ENCODE measurements at regions not wholly inside any gene's neighbourhood (a gene's known extent, or its start where the extent isn't known, plus 50 kb on each side); places are given as distances from the start of the nearest gene placed in this dataset.

DNA sequence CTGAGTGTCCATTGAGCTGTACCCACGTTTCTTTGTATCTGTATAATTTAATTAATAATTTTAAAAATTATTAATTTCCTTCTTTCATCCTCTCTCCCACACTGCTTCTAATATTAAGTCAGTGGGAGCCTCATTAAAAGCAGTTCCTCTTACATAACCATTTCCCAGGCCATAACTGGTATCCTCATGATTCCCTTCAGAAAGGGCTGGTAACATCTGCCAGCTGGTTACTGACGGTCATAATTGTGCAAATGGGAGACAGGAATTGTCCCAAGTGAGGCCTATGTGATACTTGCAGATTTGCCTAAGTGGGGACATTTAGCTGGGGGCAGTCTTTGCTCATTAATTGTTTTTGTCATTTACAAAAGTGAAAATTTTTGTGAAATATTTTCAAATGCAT lies 69.0 kb upstream of the SPAG17 start:
- WGBS (ENCODE audit: low lambda C conversion rate) = 3% methylated on average over 2 of the region's 2 CpGs
- CTCF ChIA-PET = interaction anchor here (1.1 kb wide), 1 partner anchor 13 kb away, joined by 3 read pairs; no protein-coding TSS in a partner anchor
- no peak overlapping the region for H2AFZ ChIP-seq (ENCODE audit: low read depth)

DNA sequence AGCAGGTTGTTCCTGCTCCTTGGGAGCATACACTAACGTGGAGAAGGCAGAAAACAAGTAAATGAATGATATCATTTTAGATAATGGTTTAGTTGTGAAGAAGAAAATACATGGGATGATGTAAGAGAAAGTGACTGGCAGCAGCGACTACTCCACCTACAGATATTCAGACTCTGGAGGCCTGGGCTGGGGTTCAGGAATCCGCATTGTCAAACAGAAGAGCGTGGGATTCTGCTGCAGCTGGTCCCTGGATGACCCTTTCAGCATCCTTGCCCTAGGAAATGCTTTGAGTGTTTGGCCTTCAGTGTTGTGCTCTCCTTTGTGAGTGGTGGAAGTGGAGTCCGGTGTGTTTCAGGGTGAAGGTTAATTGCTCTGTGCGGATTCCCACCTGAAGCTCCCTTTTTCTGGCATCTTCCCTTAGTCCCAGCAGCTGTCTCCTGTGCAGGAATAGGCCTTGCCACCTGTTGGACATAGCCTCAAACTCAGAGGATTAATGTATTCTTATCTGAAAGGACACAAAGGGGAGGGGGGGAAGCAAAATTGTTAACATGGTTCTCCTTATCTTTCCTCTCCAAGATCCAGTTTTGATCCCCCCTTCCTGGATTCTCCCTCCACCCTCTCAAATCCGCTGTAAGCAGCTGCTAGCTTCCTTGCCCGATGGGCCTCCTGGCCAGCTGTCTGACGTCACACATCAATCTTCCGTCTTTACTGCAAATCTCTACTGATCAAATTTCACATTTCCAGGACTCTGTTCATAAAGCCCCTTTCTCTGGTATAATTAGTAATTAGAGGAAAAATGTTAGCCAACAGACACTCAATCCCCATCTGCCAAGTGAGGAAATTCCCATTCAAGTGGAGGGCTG lies 68.3 kb upstream of the SPAG17 start:
- DNase-seq = no peak
- no peak overlapping the region for H2AFZ ChIP-seq (ENCODE audit: low read depth)
- ChIA-PET CTCF (no interaction called here), POLR2A (no interaction called here)
- no peak overlapping the region for H3K4me2 ChIP-seq
- 8% methylated on average over 10 of the region's 10 CpGs for WGBS (ENCODE audit: low lambda C conversion rate)
- H3K36me3 ChIP-seq (replicated peaks in 1 of 2; ENCODE audit: control insufficient read depth in 1 of 2, insufficient read depth in 2 of 2, low read length in 1 of 2) = no peaks in the 10 kb centered on the region
- no peaks in the 10 kb centered on the region for H4K20me1 ChIP-seq (ENCODE audit: insufficient read depth)
- no peaks in the 10 kb centered on the region for H3K4me1 ChIP-seq (ENCODE audit: control insufficient read depth in 1 of 2, insufficient read depth in 2 of 2, low read depth in 1 of 2, low read length in 1 of 2)
- no peak overlapping the region for H3K9ac ChIP-seq
- H3K9me3 ChIP-seq = no peaks in the 10 kb centered on the region
- H3K4me3 ChIP-seq (ENCODE audit: low read depth in 2 of 2, low read length in 1 of 2) = no peak overlapping the region
- H3F3A ChIP-seq (replicated peaks; ENCODE audit: insufficient read depth) = no peaks in the 10 kb centered on the region
- H3K79me2 ChIP-seq (ENCODE audit: insufficient read depth) = no peaks in the 10 kb centered on the region
- no peak overlapping the region for H3K27ac ChIP-seq (ENCODE audit: low read depth in 2 of 2, low read length in 1 of 2)
- H3K27me3 ChIP-seq (ENCODE audit: insufficient read depth) = no peaks in the 10 kb centered on the region; the same call in 1 of the 2 replicates
- no peaks in the 10 kb centered on the region for H3K9me2 ChIP-seq
- no peak for TF ChIP-seq EZH2phosphoT487 (IDR thresholded peaks at IDR 0.05; ENCODE audit: borderline replicate concordance, low read depth)
- no peak for TF ChIP-seq TAF1 (IDR thresholded peaks at IDR 0.05; ENCODE audit: borderline replicate concordance, low read depth, low read length)
- TF ChIP-seq, protein P1, sequence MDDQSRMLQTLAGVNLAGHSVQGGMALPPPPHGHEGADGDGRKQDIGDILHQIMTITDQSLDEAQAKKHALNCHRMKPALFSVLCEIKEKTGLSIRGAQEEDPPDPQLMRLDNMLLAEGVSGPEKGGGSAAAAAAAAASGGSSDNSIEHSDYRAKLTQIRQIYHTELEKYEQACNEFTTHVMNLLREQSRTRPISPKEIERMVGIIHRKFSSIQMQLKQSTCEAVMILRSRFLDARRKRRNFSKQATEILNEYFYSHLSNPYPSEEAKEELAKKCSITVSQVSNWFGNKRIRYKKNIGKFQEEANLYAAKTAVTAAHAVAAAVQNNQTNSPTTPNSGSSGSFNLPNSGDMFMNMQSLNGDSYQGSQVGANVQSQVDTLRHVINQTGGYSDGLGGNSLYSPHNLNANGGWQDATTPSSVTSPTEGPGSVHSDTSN (IDR thresholded peaks at IDR 0.05) = no peak
- TF ChIP-seq RFX5 (IDR thresholded peaks at IDR 0.05; ENCODE audit: low read length) = no peak
- TF ChIP-seq GATA2 (CRISPR knock-in tag; IDR thresholded peaks at IDR 0.05) = no peak
- TF ChIP-seq MEF2A (IDR thresholded peaks at IDR 0.05; ENCODE audit: borderline replicate concordance, low read depth) = no peak
- no peak for TF ChIP-seq NFIC (IDR thresholded peaks at IDR 0.05; ENCODE audit: borderline replicate concordance)
- TF ChIP-seq JUND (IDR thresholded peaks at IDR 0.05) = no peak
- no peak for TF ChIP-seq NRF1 (IDR thresholded peaks at IDR 0.05; ENCODE audit: low read depth, low read length)
- TF ChIP-seq GABPA (IDR thresholded peaks at IDR 0.05; ENCODE audit: low read depth) = no peak
- TF ChIP-seq FOSL2 (IDR thresholded peaks at IDR 0.05; ENCODE audit: borderline replicate concordance, low read depth) = no peak
- TF ChIP-seq, protein P2, sequence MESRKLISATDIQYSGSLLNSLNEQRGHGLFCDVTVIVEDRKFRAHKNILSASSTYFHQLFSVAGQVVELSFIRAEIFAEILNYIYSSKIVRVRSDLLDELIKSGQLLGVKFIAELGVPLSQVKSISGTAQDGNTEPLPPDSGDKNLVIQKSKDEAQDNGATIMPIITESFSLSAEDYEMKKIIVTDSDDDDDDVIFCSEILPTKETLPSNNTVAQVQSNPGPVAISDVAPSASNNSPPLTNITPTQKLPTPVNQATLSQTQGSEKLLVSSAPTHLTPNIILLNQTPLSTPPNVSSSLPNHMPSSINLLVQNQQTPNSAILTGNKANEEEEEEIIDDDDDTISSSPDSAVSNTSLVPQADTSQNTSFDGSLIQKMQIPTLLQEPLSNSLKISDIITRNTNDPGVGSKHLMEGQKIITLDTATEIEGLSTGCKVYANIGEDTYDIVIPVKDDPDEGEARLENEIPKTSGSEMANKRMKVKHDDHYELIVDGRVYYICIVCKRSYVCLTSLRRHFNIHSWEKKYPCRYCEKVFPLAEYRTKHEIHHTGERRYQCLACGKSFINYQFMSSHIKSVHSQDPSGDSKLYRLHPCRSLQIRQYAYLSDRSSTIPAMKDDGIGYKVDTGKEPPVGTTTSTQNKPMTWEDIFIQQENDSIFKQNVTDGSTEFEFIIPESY (IDR thresholded peaks at IDR 0.05; ENCODE audit: borderline replicate concordance, low read depth) = no peak
- no peak for TF ChIP-seq TEAD4 (IDR thresholded peaks at IDR 0.05; ENCODE audit: borderline replicate concordance, insufficient read depth)
- no peak for TF ChIP-seq RCOR1 (IDR thresholded peaks at IDR 0.05; ENCODE audit: low read length)
- TF ChIP-seq MXI1 (IDR thresholded peaks at IDR 0.05; ENCODE audit: low read depth, low read length) = no peak
- no peak for TF ChIP-seq FOXJ3 (CRISPR knock-in tag; IDR thresholded peaks at IDR 0.05)
- no peak for TF ChIP-seq POLR2AphosphoS5 (IDR thresholded peaks at IDR 0.05; ENCODE audit: low read depth, low read length)

More for the DNA sequence above, 69.0 kb upstream of the SPAG17 start:
- Histone ChIP-seq H3K4me1 (ENCODE audit: control insufficient read depth in 1 of 2, insufficient read depth in 2 of 2, low read depth in 1 of 2, low read length in 1 of 2) (no peaks in the 10 kb centered on the region), H3K79me2 (ENCODE audit: insufficient read depth) (no peaks in the 10 kb centered on the region), H3K4me3 (ENCODE audit: low read depth in 2 of 2, low read length in 1 of 2) (no peak overlapping the region), H3K27me3 (ENCODE audit: insufficient read depth) (no peaks in the 10 kb centered on the region; the same call in 1 of the 2 replicates), H3F3A (replicated peaks; ENCODE audit: insufficient read depth) (no peaks in the 10 kb centered on the region), H3K9me3 (no peaks in the 10 kb centered on the region), H3K9me2 (no peaks in the 10 kb centered on the region), H3K27ac (ENCODE audit: low read depth in 2 of 2, low read length in 1 of 2) (no peak overlapping the region), H3K36me3 (replicated peaks in 1 of 2; ENCODE audit: control insufficient read depth in 1 of 2, insufficient read depth in 2 of 2, low read length in 1 of 2) (no peaks in the 10 kb centered on the region), H3K4me2 (no peak overlapping the region), H4K20me1 (ENCODE audit: insufficient read depth) (no peaks in the 10 kb centered on the region), H3K9ac (no peak overlapping the region)
- no peak for TF ChIP-seq FOXJ3 (CRISPR knock-in tag; IDR thresholded peaks at IDR 0.05)
- TF ChIP-seq SIN3A (IDR thresholded peaks at IDR 0.05; ENCODE audit: borderline replicate concordance, low read depth, low read length) = no peak
- TF ChIP-seq, protein P3, sequence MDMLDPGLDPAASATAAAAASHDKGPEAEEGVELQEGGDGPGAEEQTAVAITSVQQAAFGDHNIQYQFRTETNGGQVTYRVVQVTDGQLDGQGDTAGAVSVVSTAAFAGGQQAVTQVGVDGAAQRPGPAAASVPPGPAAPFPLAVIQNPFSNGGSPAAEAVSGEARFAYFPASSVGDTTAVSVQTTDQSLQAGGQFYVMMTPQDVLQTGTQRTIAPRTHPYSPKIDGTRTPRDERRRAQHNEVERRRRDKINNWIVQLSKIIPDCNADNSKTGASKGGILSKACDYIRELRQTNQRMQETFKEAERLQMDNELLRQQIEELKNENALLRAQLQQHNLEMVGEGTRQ (IDR thresholded peaks at IDR 0.05; ENCODE audit: borderline replicate concordance, low read depth, low read length) = no peak
- TF ChIP-seq GABPA (IDR thresholded peaks at IDR 0.05; ENCODE audit: low read depth) = no peak
- no peak for TF ChIP-seq TAF1 (IDR thresholded peaks at IDR 0.05; ENCODE audit: borderline replicate concordance, low read depth, low read length)
- no peak for TF ChIP-seq YY1 (IDR thresholded peaks at IDR 0.05; ENCODE audit: low read depth)
- TF ChIP-seq, protein P2 (IDR thresholded peaks at IDR 0.05; ENCODE audit: borderline replicate concordance, low read depth) = no peak
- no peak for DNase-seq
- POLR2A ChIA-PET = no interaction called here

Data from SK-N-SH (cell line).